ENCODE measurements at regions not wholly inside any gene's neighbourhood (a gene's known extent, or its start where the extent isn't known, plus 50 kb on each side); places are given as distances from the start of the nearest gene placed in this dataset.

GRCh38 chr3:190716961-190717360 is 145.5 kb downstream of the GMNC start:
- DNase-seq (ENCODE audit: extremely low spot score in 2 of 2), result no peak
- Histone ChIP-seq H3K4me3 (no peak overlapping the region), H3K27ac (no peak overlapping the region), H3K9me3 (no peaks in the 10 kb centered on the region), H3K4me1 (no peaks in the 10 kb centered on the region), H3K27me3 (no peaks in the 10 kb centered on the region), H3K36me3 (no peaks in the 10 kb centered on the region)
- TF ChIP-seq POLR2AphosphoS5 (IDR thresholded peaks at IDR 0.05; ENCODE audit: insufficient read depth in 1 of 2, low read depth in 1 of 2), result no peak
- no peak for TF ChIP-seq CTCF (IDR thresholded peaks at IDR 0.05)
- TF ChIP-seq POLR2A (IDR thresholded peaks at IDR 0.05), result no peak
- intact Hi-C loops (cut with DNase I), result no loop called here

GRCh38 chr3:190716211-190716610 is 146.3 kb downstream of the GMNC start:
- no peak overlapping the region for H3K27ac ChIP-seq
- intact Hi-C loops (cut with DNase I), result no loop called here
- no peaks in the 10 kb centered on the region for H3K4me1 ChIP-seq
- no peaks in the 10 kb centered on the region for H3K27me3 ChIP-seq
- TF ChIP-seq POLR2A (IDR thresholded peaks at IDR 0.05) (no peak), POLR2AphosphoS5 (IDR thresholded peaks at IDR 0.05; ENCODE audit: insufficient read depth in 1 of 2, low read depth in 1 of 2) (no peak), CTCF (IDR thresholded peaks at IDR 0.05) (no peak)
- no peaks in the 10 kb centered on the region for H3K36me3 ChIP-seq
- H3K4me3 ChIP-seq, result no peak overlapping the region
- H3K9me3 ChIP-seq, result no peaks in the 10 kb centered on the region
- DNase-seq (ENCODE audit: extremely low spot score in 2 of 2), result no peak

DNA sequence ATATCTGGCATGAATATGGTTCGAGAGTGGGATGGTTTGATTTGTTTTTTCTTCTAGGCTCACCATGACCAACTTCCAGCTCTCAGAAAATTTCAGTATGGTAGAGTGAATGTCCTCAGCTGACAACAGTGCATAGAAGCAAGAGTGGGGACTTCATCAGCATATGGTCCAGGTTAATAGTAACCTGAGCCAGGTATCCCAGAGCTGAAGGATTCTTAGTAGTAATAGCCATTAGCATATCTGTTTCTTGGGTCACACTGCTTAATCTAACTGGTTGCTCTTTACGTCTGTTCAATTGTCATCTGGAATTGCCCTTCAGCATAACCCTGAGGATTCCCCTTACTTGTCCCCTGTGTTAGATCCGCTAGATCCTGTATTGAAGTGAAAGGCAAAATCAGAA is 151.8 kb downstream of the GMNC start:
- no peak overlapping the region for H3K4me3 ChIP-seq
- H3K36me3 ChIP-seq, result no peaks in the 10 kb centered on the region
- no peaks in the 10 kb centered on the region for H3K4me1 ChIP-seq
- intact Hi-C loops (cut with DNase I), result no loop called here
- TF ChIP-seq POLR2A (IDR thresholded peaks at IDR 0.05) (no peak), CTCF (IDR thresholded peaks at IDR 0.05) (no peak), POLR2AphosphoS5 (IDR thresholded peaks at IDR 0.05; ENCODE audit: insufficient read depth in 1 of 2, low read depth in 1 of 2) (no peak)
- DNase-seq (ENCODE audit: extremely low spot score in 2 of 2), result no peak
- no peaks in the 10 kb centered on the region for H3K27me3 ChIP-seq
- H3K27ac ChIP-seq, result no peak overlapping the region
- no peaks in the 10 kb centered on the region for H3K9me3 ChIP-seq

DNA sequence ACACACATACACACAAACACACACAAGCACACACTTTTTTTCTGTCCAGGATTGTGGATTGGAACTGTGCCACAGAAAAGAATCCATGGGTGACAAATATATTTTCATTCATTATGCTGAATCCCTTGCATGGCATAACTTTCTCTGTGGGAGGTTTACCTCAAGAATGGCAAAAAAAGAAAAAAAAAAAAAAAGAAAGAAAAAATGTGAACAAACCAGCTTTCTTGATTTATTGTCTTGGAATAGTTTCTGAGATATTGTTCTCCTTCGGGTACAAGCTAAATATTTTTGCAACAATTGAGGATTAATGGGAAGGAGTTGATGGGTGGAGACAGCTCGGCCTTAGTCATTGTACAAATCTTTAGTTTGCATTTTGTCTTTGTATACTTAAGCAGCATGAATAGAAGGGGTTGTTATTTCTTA is 153.1 kb downstream of the GMNC start:
- intact Hi-C loops (cut with DNase I), result no loop called here
- DNase-seq (ENCODE audit: extremely low spot score in 2 of 2), result no peak
- TF ChIP-seq POLR2AphosphoS5 (IDR thresholded peaks at IDR 0.05; ENCODE audit: insufficient read depth in 1 of 2, low read depth in 1 of 2) (peak in 1 of 2 donors; percentile 30), CTCF (IDR thresholded peaks at IDR 0.05) (no peak), POLR2A (IDR thresholded peaks at IDR 0.05) (no peak)

More for the DNA sequence above, 153.1 kb downstream of the GMNC start:
- no peak overlapping the region for H3K4me3 ChIP-seq
- no peaks in the 10 kb centered on the region for H3K36me3 ChIP-seq
- H3K27me3 ChIP-seq, result no peaks in the 10 kb centered on the region
- H3K4me1 ChIP-seq, result no peaks in the 10 kb centered on the region
- no peaks in the 10 kb centered on the region for H3K9me3 ChIP-seq
- H3K27ac ChIP-seq, result no peak overlapping the region
